ENCODE measurements at regions not wholly inside any gene's neighbourhood (a gene's known extent, or its start where the extent isn't known, plus 50 kb on each side); places are given as distances from the start of the nearest gene placed in this dataset.

DNA sequence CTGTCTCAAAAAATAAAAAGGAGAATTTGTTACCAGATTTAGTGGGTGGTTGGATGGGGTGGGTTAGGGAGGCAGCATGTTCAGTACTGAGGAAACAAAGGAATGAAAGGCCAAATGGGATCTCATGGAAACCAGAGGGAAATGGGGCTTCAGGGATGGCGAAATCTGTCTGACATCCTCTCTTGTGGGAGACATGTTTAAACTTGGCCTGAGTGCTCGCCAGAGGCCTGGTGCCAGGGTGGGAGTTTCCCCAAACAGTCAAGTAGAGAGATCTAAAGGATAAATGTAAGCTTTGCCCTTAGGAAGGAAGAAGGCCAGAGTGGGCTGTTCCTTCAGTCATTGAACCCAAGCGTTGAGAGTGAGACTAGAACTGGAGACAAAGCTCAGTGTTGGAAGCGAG, 61.9 kb upstream of the AKIRIN2 start:
- TF ChIP-seq CTCF (IDR thresholded peaks at IDR 0.05) (no peak), POLR2A (IDR thresholded peaks at IDR 0.05) (no peak), EP300 (IDR thresholded peaks at IDR 0.05) (no peak)
- DNase-seq (ENCODE audit: low spot score in 2 of 2), result no peak
- no peaks in the 10 kb centered on the region for H3K36me3 ChIP-seq
- no peak overlapping the region for H3K4me3 ChIP-seq
- peaks cover 0 to 3% (median 0%) of the 10 kb centered on the region in 4 donors for H3K4me1 ChIP-seq
- H3K27ac ChIP-seq, result no peak overlapping the region
- no peaks in the 10 kb centered on the region for H3K9me3 ChIP-seq
- WGBS, 2 donors, result 90 to 92% methylated on average over 4 of the region's 4 CpGs
- H3K27me3 ChIP-seq, result no peaks in the 10 kb centered on the region

- Histone ChIP-seq H3K4me1 (peaks cover 0 to 3% (median 0%) of the 10 kb centered on the region in 4 donors), H3K27me3 (no peaks in the 10 kb centered on the region), H3K36me3 (no peaks in the 10 kb centered on the region), H3K27ac (no peak overlapping the region), H3K9me3 (no peaks in the 10 kb centered on the region), H3K4me3 (no peak overlapping the region)
- no peak for DNase-seq (ENCODE audit: low spot score in 2 of 2)
- 97 to 99% methylated on average over 2 of the region's 2 CpGs for WGBS, 2 donors
- TF ChIP-seq EP300 (IDR thresholded peaks at IDR 0.05) (no peak), POLR2A (IDR thresholded peaks at IDR 0.05) (no peak), CTCF (IDR thresholded peaks at IDR 0.05) (no peak)
Observed at GRCh38 chr6:87763276-87763675, 61.2 kb upstream of the AKIRIN2 start.

- no peaks in the 10 kb centered on the region for H3K36me3 ChIP-seq
- no peaks in the 10 kb centered on the region for H3K9me3 ChIP-seq
- H3K27me3 ChIP-seq, result no peaks in the 10 kb centered on the region
- 65 to 70% methylated on average over 3 of the region's 3 CpGs for WGBS, 2 donors
- peaks cover 0 to 4% (median 0%) of the 10 kb centered on the region in 4 donors for H3K4me1 ChIP-seq
- no peak for DNase-seq (ENCODE audit: low spot score in 2 of 2)
- no peak overlapping the region for H3K4me3 ChIP-seq
- TF ChIP-seq EP300 (IDR thresholded peaks at IDR 0.05) (no peak), CTCF (IDR thresholded peaks at IDR 0.05) (no peak), POLR2A (IDR thresholded peaks at IDR 0.05) (no peak)
- H3K27ac ChIP-seq, result no peak overlapping the region
Observed at GRCh38 chr6:87762116-87762515, 60.1 kb upstream of the AKIRIN2 start.

DNA sequence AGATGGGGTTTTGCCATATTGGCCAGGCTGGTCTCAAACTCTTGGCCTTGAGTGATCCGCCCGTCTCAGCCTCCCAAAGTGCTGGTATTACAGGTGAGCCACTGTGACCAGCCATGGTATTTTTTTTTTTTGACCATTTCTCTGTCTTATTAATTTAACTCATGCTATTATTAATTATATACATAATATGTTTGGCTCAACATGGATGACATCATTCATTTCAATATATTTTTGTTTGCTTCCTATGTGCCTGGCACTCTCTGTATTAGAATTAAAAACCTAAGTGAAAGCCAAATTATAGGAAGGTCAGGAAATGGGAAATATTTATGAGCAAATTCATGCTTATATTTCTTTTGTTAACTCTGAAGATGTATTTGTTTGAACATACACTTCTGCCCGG, 55.8 kb upstream of the AKIRIN2 start:
- Histone ChIP-seq H3K27me3 (no peaks in the 10 kb centered on the region), H3K4me3 (no peak overlapping the region), H3K4me1 (peaks cover 0 to 18% (median 3%) of the 10 kb centered on the region in 4 donors), H3K36me3 (no peaks in the 10 kb centered on the region), H3K27ac (no peak overlapping the region), H3K9me3 (no peaks in the 10 kb centered on the region)
- TF ChIP-seq CTCF (IDR thresholded peaks at IDR 0.05), result no peak
- TF ChIP-seq POLR2A (IDR thresholded peaks at IDR 0.05), result no peak
- no peak for TF ChIP-seq EP300 (IDR thresholded peaks at IDR 0.05)
- no peak for DNase-seq (ENCODE audit: low spot score in 2 of 2)
- 93 to 99% methylated on average over 3 of the region's 3 CpGs for whole genome bisulfite sequencing, 2 donors

- H3K4me3 ChIP-seq, result no peak overlapping the region
- H3K27ac ChIP-seq, result peak overlapping the region in 1 of 4 donors; percentile 3
- H3K36me3 ChIP-seq, result no peaks in the 10 kb centered on the region
- no peak for DNase-seq (ENCODE audit: low spot score in 2 of 2)
- 33 to 48% methylated on average over 2 of the region's 2 CpGs for WGBS, 2 donors
- no peaks in the 10 kb centered on the region for H3K27me3 ChIP-seq
- H3K9me3 ChIP-seq, result no peaks in the 10 kb centered on the region
- H3K4me1 ChIP-seq, result peaks cover 0 to 18% (median 3%) of the 10 kb centered on the region in 4 donors
- TF ChIP-seq EP300 (IDR thresholded peaks at IDR 0.05) (peak in 1 of 2 donors; percentile 39), CTCF (IDR thresholded peaks at IDR 0.05) (no peak)
Observed at GRCh38 chr6:87756858-87757257, 54.8 kb upstream of the AKIRIN2 start.
